ENCODE measurements at regions not wholly inside any gene's neighbourhood (a gene's known extent, or its start where the extent isn't known, plus 50 kb on each side); places are given as distances from the start of the nearest gene placed in this dataset.

GRCh38 chr1:30260318-30260717 is 463.1 kb downstream of the MATN1 start:
- no peak for TF ChIP-seq BACH2 (CRISPR knock-in tag; IDR thresholded peaks at IDR 0.05; ENCODE audit: borderline replicate concordance)
- TF ChIP-seq CREB5 (CRISPR knock-in tag; IDR thresholded peaks at IDR 0.05; ENCODE audit: low read depth), result no peak
- TF ChIP-seq ZNF565 (CRISPR knock-in tag; conservative IDR thresholded peaks at IDR 0.05; ENCODE audit: low read depth), result no peak
- no peak for TF ChIP-seq ZC3H10 (CRISPR knock-in tag; IDR thresholded peaks at IDR 0.05)
- no peak for TF ChIP-seq ZFP30 (CRISPR knock-in tag; IDR thresholded peaks at IDR 0.05)
- no peak for TF ChIP-seq ARNTL (CRISPR knock-in tag; IDR thresholded peaks at IDR 0.05; ENCODE audit: borderline replicate concordance, low read depth)
- ATAC-seq, result no peak

DNA sequence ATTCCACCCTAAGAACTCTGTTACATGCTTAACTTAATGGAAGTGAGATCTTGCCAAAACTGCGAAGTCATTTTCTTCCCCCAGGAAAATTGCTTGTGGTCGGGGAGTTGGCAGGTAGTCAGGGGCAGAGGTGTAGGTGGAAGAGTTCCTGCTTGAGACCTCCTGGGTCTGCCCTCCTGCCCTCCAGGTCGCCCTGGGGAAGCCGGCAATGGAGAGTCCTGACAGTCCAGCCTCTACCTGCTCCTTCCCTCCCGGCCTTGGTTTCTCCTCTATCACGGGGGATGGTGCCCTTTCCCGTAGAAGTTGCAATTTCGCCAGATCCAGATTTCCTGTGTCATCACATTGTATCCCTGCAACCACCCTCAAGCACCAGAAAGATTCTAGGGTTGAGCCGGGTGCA is 463.8 kb downstream of the MATN1 start:
- TF ChIP-seq TOX (CRISPR knock-in tag; IDR thresholded peaks at IDR 0.05; ENCODE audit: borderline replicate concordance) (no peak), SNAI2 (CRISPR knock-in tag; IDR thresholded peaks at IDR 0.05) (no peak), ZFP3 (CRISPR knock-in tag; IDR thresholded peaks at IDR 0.05) (no peak), ZC3H10 (CRISPR knock-in tag; IDR thresholded peaks at IDR 0.05) (no peak), CSDC2 (CRISPR knock-in tag; IDR thresholded peaks at IDR 0.05) (no peak), TCF4 (CRISPR knock-in tag; IDR thresholded peaks at IDR 0.05; ENCODE audit: borderline replicate concordance) (no peak), ZNF8 (CRISPR knock-in tag; IDR thresholded peaks at IDR 0.05) (no peak), RARB (CRISPR knock-in tag; IDR thresholded peaks at IDR 0.05) (no peak), PATZ1 (CRISPR knock-in tag; IDR thresholded peaks at IDR 0.05; ENCODE audit: borderline replicate concordance) (no peak), ARNTL (CRISPR knock-in tag; IDR thresholded peaks at IDR 0.05; ENCODE audit: borderline replicate concordance, low read depth) (no peak), CREB5 (CRISPR knock-in tag; IDR thresholded peaks at IDR 0.05; ENCODE audit: low read depth) (no peak)
- TF ChIP-seq, protein P1, sequence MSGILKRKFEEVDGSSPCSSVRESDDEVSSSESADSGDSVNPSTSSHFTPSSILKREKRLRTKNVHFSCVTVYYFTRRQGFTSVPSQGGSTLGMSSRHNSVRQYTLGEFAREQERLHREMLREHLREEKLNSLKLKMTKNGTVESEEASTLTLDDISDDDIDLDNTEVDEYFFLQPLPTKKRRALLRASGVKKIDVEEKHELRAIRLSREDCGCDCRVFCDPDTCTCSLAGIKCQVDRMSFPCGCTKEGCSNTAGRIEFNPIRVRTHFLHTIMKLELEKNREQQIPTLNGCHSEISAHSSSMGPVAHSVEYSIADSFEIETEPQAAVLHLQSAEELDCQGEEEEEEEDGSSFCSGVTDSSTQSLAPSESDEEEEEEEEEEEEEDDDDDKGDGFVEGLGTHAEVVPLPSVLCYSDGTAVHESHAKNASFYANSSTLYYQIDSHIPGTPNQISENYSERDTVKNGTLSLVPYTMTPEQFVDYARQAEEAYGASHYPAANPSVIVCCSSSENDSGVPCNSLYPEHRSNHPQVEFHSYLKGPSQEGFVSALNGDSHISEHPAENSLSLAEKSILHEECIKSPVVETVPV (CRISPR knock-in tag; IDR thresholded peaks at IDR 0.05), result no peak
- no peak for ATAC-seq

DNA sequence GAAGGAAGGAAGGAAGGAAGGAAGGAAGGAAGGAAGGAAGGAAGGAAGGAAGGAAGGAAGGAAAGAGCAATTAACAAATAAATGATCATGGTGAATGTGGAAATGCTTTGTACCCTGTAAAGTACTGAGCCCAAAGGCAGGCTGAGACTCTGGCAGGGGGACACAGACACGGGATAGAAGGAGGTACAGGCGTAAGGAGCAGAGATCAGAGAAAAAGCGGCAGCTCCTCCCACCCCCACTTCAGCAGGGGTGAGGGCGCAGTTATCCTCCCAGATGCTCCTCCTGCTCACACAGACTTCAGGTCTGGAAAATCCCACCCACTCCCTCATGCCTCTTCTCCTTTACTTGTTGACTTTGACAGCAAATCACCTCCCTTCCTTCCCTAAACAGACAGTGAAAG is 464.5 kb downstream of the MATN1 start:
- no peak for ATAC-seq
- TF ChIP-seq ZFP3 (CRISPR knock-in tag; IDR thresholded peaks at IDR 0.05) (no peak), ZNF8 (CRISPR knock-in tag; IDR thresholded peaks at IDR 0.05) (no peak), ESRRG (CRISPR knock-in tag; IDR thresholded peaks at IDR 0.05) (no peak), BACH2 (CRISPR knock-in tag; IDR thresholded peaks at IDR 0.05; ENCODE audit: borderline replicate concordance) (no peak), GLIS3 (CRISPR knock-in tag; IDR thresholded peaks at IDR 0.05) (no peak), CREB5 (CRISPR knock-in tag; IDR thresholded peaks at IDR 0.05; ENCODE audit: low read depth) (no peak), ZNF565 (CRISPR knock-in tag; conservative IDR thresholded peaks at IDR 0.05; ENCODE audit: low read depth) (no peak), PPARA (CRISPR knock-in tag; IDR thresholded peaks at IDR 0.05; ENCODE audit: borderline replicate concordance) (no peak), RARB (CRISPR knock-in tag; IDR thresholded peaks at IDR 0.05) (no peak), PATZ1 (CRISPR knock-in tag; IDR thresholded peaks at IDR 0.05; ENCODE audit: borderline replicate concordance) (no peak), SNAI2 (CRISPR knock-in tag; IDR thresholded peaks at IDR 0.05) (no peak), TCF4 (CRISPR knock-in tag; IDR thresholded peaks at IDR 0.05; ENCODE audit: borderline replicate concordance) (no peak), TOX (CRISPR knock-in tag; IDR thresholded peaks at IDR 0.05; ENCODE audit: borderline replicate concordance) (no peak), CSDC2 (CRISPR knock-in tag; IDR thresholded peaks at IDR 0.05) (no peak), ZNF70 (CRISPR knock-in tag; IDR thresholded peaks at IDR 0.05) (no peak)
- TF ChIP-seq, protein P2, sequence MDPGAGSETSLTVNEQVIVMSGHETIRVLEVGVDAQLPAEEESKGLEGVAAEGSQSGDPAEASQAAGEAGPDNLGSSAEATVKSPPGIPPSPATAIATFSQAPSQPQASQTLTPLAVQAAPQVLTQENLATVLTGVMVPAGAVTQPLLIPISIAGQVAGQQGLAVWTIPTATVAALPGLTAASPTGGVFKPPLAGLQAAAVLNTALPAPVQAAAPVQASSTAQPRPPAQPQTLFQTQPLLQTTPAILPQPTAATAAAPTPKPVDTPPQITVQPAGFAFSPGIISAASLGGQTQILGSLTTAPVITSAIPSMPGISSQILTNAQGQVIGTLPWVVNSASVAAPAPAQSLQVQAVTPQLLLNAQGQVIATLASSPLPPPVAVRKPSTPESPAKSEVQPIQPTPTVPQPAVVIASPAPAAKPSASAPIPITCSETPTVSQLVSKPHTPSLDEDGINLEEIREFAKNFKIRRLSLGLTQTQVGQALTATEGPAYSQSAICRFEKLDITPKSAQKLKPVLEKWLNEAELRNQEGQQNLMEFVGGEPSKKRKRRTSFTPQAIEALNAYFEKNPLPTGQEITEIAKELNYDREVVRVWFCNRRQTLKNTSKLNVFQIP (CRISPR knock-in tag; IDR thresholded peaks at IDR 0.05; ENCODE audit: borderline replicate concordance, low read depth), result no peak
- TF ChIP-seq, protein P3, sequence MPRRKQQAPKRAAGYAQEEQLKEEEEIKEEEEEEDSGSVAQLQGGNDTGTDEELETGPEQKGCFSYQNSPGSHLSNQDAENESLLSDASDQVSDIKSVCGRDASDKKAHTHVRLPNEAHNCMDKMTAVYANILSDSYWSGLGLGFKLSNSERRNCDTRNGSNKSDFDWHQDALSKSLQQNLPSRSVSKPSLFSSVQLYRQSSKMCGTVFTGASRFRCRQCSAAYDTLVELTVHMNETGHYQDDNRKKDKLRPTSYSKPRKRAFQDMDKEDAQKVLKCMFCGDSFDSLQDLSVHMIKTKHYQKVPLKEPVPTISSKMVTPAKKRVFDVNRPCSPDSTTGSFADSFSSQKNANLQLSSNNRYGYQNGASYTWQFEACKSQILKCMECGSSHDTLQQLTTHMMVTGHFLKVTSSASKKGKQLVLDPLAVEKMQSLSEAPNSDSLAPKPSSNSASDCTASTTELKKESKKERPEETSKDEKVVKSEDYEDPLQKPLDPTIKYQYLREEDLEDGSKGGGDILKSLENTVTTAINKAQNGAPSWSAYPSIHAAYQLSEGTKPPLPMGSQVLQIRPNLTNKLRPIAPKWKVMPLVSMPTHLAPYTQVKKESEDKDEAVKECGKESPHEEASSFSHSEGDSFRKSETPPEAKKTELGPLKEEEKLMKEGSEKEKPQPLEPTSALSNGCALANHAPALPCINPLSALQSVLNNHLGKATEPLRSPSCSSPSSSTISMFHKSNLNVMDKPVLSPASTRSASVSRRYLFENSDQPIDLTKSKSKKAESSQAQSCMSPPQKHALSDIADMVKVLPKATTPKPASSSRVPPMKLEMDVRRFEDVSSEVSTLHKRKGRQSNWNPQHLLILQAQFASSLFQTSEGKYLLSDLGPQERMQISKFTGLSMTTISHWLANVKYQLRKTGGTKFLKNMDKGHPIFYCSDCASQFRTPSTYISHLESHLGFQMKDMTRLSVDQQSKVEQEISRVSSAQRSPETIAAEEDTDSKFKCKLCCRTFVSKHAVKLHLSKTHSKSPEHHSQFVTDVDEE (CRISPR knock-in tag; IDR thresholded peaks at IDR 0.05), result no peak
- TF ChIP-seq, protein P1 (CRISPR knock-in tag; IDR thresholded peaks at IDR 0.05), result no peak
